Hematopoietic multipotent progenitor cell treated with erythropoietin and hydrocortisone succinate and interleukin-3 and kit ligand, for 8 days (in vitro differentiated cells): ENCODE measurements at regions not wholly inside any gene's neighbourhood (a gene's known extent, or its start where the extent isn't known, plus 50 kb on each side); places are given as distances from the start of the nearest gene placed in this dataset.
"Not testable (repeated sequence)": the region's sequence is repeated elsewhere in the genome, so short reads cannot be mapped to it uniquely, and the experiment has no call there.

Experiments used
- DNase-seq: peaks from one replicate; pipeline ENCODE4 v3.0.0-alpha.2; 2015

- no peak for DNase-seq
Observed at GRCh38 chr3:193909387-193909786, 226.6 kb upstream of the HES1 start.

- no peak for DNase-seq
Observed at GRCh38 chr3:193910310-193910709, 225.6 kb upstream of the HES1 start.

GRCh38 chr3:193910886-193911738 is 224.8 kb upstream of the HES1 start:
- peak; percentile 88 for DNase-seq

GRCh38 chr3:193911784-193912340 is 224.1 kb upstream of the HES1 start:
- DNase-seq, result peak; percentile 16

- no peak for DNase-seq
Observed at GRCh38 chr3:193912621-193913178, 223.2 kb upstream of the HES1 start.

GRCh38 chr3:193914602-193915001 is 221.3 kb upstream of the HES1 start:
- no peak for DNase-seq

- DNase-seq, result no peak
Observed at GRCh38 chr3:193915099-193915498, 220.8 kb upstream of the HES1 start.

- no peak for DNase-seq
Observed at GRCh38 chr3:193915613-193916012, 220.3 kb upstream of the HES1 start.

- DNase-seq, result no peak
Observed at GRCh38 chr3:193917158-193917557, 218.8 kb upstream of the HES1 start.

- peak; percentile 57 for DNase-seq
Observed at GRCh38 chr3:193921465-193921864, 214.5 kb upstream of the HES1 start.

GRCh38 chr3:193922034-193922774 is 213.7 kb upstream of the HES1 start:
- no peak for DNase-seq

- not testable (repeated sequence) for DNase-seq
Observed at GRCh38 chr3:193923958-193924357, 212.0 kb upstream of the HES1 start.

GRCh38 chr3:193926071-193926470 is 209.9 kb upstream of the HES1 start:
- peak; percentile 87 for DNase-seq

- not testable (repeated sequence) for DNase-seq
Observed at GRCh38 chr3:193927413-193928206, 208.3 kb upstream of the HES1 start.

- peak; percentile 82 for DNase-seq
Observed at GRCh38 chr3:193928354-193929209, 207.4 kb upstream of the HES1 start.

- no peak for DNase-seq
Observed at GRCh38 chr3:193929373-193929772, 206.6 kb upstream of the HES1 start.

- no peak for DNase-seq
Observed at GRCh38 chr3:193929921-193930646, 205.9 kb upstream of the HES1 start.

GRCh38 chr3:193932136-193932535 is 203.8 kb upstream of the HES1 start:
- no peak for DNase-seq

- DNase-seq, result no peak
Observed at GRCh38 chr3:193932576-193932975, 203.4 kb upstream of the HES1 start.

GRCh38 chr3:193933451-193933850 is 202.5 kb upstream of the HES1 start:
- DNase-seq, result no peak

GRCh38 chr3:193935916-193936315 is 200.0 kb upstream of the HES1 start:
- DNase-seq, result no peak
